Coronary artery (tissue), 2 donors: ENCODE measurements at regions not wholly inside any gene's neighbourhood (a gene's known extent, or its start where the extent isn't known, plus 50 kb on each side); places are given as distances from the start of the nearest gene placed in this dataset.
"Not testable (repeated sequence)": the region's sequence is repeated elsewhere in the genome, so short reads cannot be mapped to it uniquely, and the experiment has no call there.

ENCODE experiments used
- DNase-seq: peaks from one replicate; pipeline ENCODE4 v3.0.0-alpha.2; 2017; ENCODE audit warnings: low spot score
- H3K27ac ChIP-seq, 2 donors: fragments of 200-600 bp; sonication (generic); one replicate each; pipeline ENCODE4 v1.5.1; 2016 to 2019
- H3K4me3 ChIP-seq: fragments of 200-600 bp; sonication (generic); 2 replicates; pipeline ENCODE4 v1.5.1; 2016; ENCODE audit warnings: mild to moderate bottlenecking, moderate library complexity
- CTCF ChIP-seq: fragments of 200-600 bp; sonication (generic); IDR thresholded peaks from one replicate; pipeline ENCODE4 v1.5.1; 2019; ENCODE audit warnings: antibody characterized with exemption

GRCh38 chr1:192877283-192877886 lies 68.5 kb downstream of the RGS2 start:
- DNase-seq = no peak
- TF ChIP-seq CTCF = no peak
- Histone ChIP-seq H3K4me3 (no peak overlapping the region), H3K27ac (peak overlapping the region; percentile 2 to 23)

GRCh38 chr1:192878249-192878648 lies 69.4 kb downstream of the RGS2 start:
- TF ChIP-seq CTCF = no peak
- no peak overlapping the region for H3K4me3 ChIP-seq
- peak overlapping the region; percentile 26 to 45 for H3K27ac ChIP-seq
- peak; percentile 75 for DNase-seq

- TF ChIP-seq CTCF = no peak
- H3K4me3 ChIP-seq = no peak overlapping the region
- DNase-seq = no peak
- H3K27ac ChIP-seq = peak overlapping the region; percentile 26 to 45
Measured at GRCh38 chr1:192879406-192879805, 70.6 kb downstream of the RGS2 start.

- H3K27ac ChIP-seq = peak overlapping the region in 1 of 2 donors; percentile 26
- DNase-seq = no peak
- no peak for TF ChIP-seq CTCF
- no peak overlapping the region for H3K4me3 ChIP-seq
Measured at GRCh38 chr1:192880231-192880630, 71.4 kb downstream of the RGS2 start.

- Histone ChIP-seq H3K4me3 (no peak overlapping the region), H3K27ac (no peak overlapping the region)
- no peak for TF ChIP-seq CTCF
- DNase-seq = no peak
Measured at GRCh38 chr1:192884241-192884640, 75.4 kb downstream of the RGS2 start.

- H3K27ac ChIP-seq, H3K4me3 ChIP-seq, DNase-seq: not testable (repeated sequence)
Measured at GRCh38 chr1:192885387-192885786, 76.5 kb downstream of the RGS2 start.

GRCh38 chr1:192887426-192887825 lies 78.6 kb downstream of the RGS2 start:
- no peak for TF ChIP-seq CTCF
- H3K4me3 ChIP-seq = no peak overlapping the region
- no peak for DNase-seq
- no peak overlapping the region for H3K27ac ChIP-seq
